Vagina (tissue), 2 donors: ENCODE measurements at regions not wholly inside any gene's neighbourhood (a gene's known extent, or its start where the extent isn't known, plus 50 kb on each side); places are given as distances from the start of the nearest gene placed in this dataset.
"Not testable (repeated sequence)": the region's sequence is repeated elsewhere in the genome, so short reads cannot be mapped to it uniquely, and the experiment has no call there.

Experiments used
- DNase-seq, 2 donors: peaks; one replicate each; pipeline ENCODE4 v3.0.0-alpha.2; 2017; ENCODE audit errors: extremely low spot score in 2 of 2
- H3K27ac ChIP-seq: fragments of 200-600 bp; sonication (generic); one replicate; pipeline ENCODE4 v1.5.1; 2019
- H3K27me3 ChIP-seq: fragments of 200-600 bp; sonication (generic); one replicate; pipeline ENCODE4 v1.5.1; 2019
- H3K36me3 ChIP-seq, 2 donors: fragments of 200-600 bp; sonication (generic); one replicate each; pipeline ENCODE4 v1.5.1; 2017 to 2019
- H3K4me1 ChIP-seq: fragments of 200-600 bp; sonication (generic); one replicate; pipeline ENCODE4 v1.5.1; 2019
- H3K4me3 ChIP-seq, 2 donors: fragments of 200-600 bp; sonication (generic); 1 replicate in 1 of 2; 2 replicates in 1 of 2; pipeline ENCODE4 v1.5.1; 2016 to 2019
- H3K9me3 ChIP-seq: fragments of 200-600 bp; sonication (generic); one replicate; pipeline ENCODE4 v1.5.1; 2019
- POLR2A ChIP-seq, 2 donors: fragments of 450-650 bp; IDR thresholded peaks; one replicate each; pipeline ENCODE4 v1.6.1; 2017; ENCODE audit warnings: antibody characterized with exemption in 2 of 2, mild to moderate bottlenecking in 2 of 2, moderate library complexity in 2 of 2
- POLR2AphosphoS5 ChIP-seq, 2 donors: sonication (generic); formaldehyde crosslinking; IDR thresholded peaks; one replicate each; pipeline ENCODE4 v1.9.0; 2017; ENCODE audit warnings: antibody characterized with exemption in 2 of 2, mild to moderate bottlenecking in 2 of 2, low read depth in 1 of 2; ENCODE audit not compliant: insufficient read depth in 1 of 2
- intact Hi-C: fragments of 100-400 bp; cut with DNase I; formaldehyde crosslinking; loops from one replicate; pipeline ENCODE4 v1.15.1; 2023
- TF ChIP-seq, protein P1 (sequence below), 3 experiments: fragments of 450-650 bp in 2 of 3; fragments of 200-600 bp in 1 of 3; sonication (generic) in 1 of 3; IDR thresholded peaks; one replicate each; pipeline ENCODE4 v1.5.1; 2017 to 2019; ENCODE audit warnings: antibody characterized with exemption in 3 of 3, mild to moderate bottlenecking in 2 of 3, moderate library complexity in 2 of 3

DNA sequence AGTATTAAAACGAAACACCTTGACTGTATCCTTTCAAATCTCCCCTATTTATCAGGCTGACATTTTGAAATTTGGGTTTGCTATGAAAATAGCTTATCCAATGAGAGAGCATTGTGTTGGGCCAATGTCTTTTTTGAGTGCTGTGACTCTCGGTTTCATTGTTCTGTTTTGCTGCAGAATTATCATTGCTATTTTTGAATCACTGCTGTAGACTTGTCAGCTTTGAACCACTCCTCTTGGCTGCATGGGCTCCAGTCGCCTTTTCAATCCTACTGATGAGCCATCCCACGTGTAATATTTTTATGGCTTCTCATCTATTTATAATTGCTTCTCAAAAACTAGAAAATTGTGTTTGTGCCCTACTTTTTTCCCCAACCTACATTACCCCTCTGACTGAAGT, 322.8 kb downstream of the LNPK start:
- no peaks in the 10 kb centered on the region for H3K9me3 ChIP-seq
- H3K27ac ChIP-seq: no peak overlapping the region
- H3K27me3 ChIP-seq: no peaks in the 10 kb centered on the region
- H3K4me3 ChIP-seq: no peak overlapping the region
- no peaks in the 10 kb centered on the region for H3K4me1 ChIP-seq
- intact Hi-C loops: no loop called here
- TF ChIP-seq POLR2AphosphoS5 (IDR thresholded peaks at IDR 0.05; ENCODE audit: insufficient read depth in 1 of 2, low read depth in 1 of 2) (no peak), POLR2A (IDR thresholded peaks at IDR 0.05) (no peak)
- TF ChIP-seq, protein P1, sequence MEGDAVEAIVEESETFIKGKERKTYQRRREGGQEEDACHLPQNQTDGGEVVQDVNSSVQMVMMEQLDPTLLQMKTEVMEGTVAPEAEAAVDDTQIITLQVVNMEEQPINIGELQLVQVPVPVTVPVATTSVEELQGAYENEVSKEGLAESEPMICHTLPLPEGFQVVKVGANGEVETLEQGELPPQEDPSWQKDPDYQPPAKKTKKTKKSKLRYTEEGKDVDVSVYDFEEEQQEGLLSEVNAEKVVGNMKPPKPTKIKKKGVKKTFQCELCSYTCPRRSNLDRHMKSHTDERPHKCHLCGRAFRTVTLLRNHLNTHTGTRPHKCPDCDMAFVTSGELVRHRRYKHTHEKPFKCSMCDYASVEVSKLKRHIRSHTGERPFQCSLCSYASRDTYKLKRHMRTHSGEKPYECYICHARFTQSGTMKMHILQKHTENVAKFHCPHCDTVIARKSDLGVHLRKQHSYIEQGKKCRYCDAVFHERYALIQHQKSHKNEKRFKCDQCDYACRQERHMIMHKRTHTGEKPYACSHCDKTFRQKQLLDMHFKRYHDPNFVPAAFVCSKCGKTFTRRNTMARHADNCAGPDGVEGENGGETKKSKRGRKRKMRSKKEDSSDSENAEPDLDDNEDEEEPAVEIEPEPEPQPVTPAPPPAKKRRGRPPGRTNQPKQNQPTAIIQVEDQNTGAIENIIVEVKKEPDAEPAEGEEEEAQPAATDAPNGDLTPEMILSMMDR (IDR thresholded peaks at IDR 0.05): no peak
- no peaks in the 10 kb centered on the region for H3K36me3 ChIP-seq
- DNase-seq: no peak

DNA sequence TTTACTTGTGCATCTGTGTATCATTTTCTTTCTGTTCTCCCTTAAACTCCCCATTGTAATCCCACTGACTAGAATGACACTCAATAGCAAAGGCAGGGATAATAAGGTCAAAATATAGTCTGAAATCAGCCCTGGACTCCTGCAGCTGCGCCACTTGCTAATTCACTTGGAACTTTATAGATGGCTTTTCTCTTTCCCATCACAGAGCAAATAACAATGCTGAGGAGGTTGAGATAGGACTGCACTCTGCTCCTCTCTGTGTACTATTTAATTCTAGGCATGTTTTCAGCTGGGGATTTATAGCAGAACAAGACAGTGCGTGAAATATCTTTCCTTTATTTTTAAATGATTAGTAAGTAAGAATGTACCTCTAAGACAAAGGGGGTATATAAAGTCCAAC, 324.2 kb downstream of the LNPK start:
- Histone ChIP-seq H3K4me3 (no peak overlapping the region), H3K27ac (no peak overlapping the region), H3K4me1 (no peaks in the 10 kb centered on the region), H3K36me3 (no peaks in the 10 kb centered on the region), H3K27me3 (no peaks in the 10 kb centered on the region), H3K9me3 (no peaks in the 10 kb centered on the region)
- TF ChIP-seq POLR2A (IDR thresholded peaks at IDR 0.05): no peak
- TF ChIP-seq, protein P1 (IDR thresholded peaks at IDR 0.05): no peak
- no peak for TF ChIP-seq POLR2AphosphoS5 (IDR thresholded peaks at IDR 0.05; ENCODE audit: insufficient read depth in 1 of 2, low read depth in 1 of 2)
- DNase-seq: no peak
- intact Hi-C loops: no loop called here

DNA sequence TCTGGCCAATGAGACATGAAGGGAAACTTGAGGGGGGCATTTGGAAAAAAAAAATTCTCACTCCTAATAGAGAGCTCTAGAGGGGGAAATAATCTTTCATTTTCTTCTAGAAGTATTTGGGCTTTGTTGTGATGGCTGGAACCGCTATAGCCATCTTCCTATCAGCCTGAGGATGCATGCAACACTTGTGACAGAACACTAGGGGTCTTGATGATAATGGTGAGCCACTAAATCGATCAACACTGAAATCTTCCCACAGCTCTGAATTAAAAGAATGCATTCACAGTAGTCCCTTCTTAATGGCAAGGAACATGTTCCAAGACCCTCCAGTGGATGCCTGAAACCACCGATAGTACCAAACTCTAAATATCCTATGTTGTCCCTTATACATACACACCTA, 325.3 kb downstream of the LNPK start:
- Histone ChIP-seq H3K4me1 (no peaks in the 10 kb centered on the region), H3K27me3 (no peaks in the 10 kb centered on the region), H3K9me3 (no peaks in the 10 kb centered on the region), H3K27ac (no peak overlapping the region), H3K4me3 (no peak overlapping the region), H3K36me3 (no peaks in the 10 kb centered on the region)
- TF ChIP-seq, protein P1 (IDR thresholded peaks at IDR 0.05): no peak
- no peak for TF ChIP-seq POLR2A (IDR thresholded peaks at IDR 0.05)
- intact Hi-C loops: no loop called here
- no peak for DNase-seq

DNA sequence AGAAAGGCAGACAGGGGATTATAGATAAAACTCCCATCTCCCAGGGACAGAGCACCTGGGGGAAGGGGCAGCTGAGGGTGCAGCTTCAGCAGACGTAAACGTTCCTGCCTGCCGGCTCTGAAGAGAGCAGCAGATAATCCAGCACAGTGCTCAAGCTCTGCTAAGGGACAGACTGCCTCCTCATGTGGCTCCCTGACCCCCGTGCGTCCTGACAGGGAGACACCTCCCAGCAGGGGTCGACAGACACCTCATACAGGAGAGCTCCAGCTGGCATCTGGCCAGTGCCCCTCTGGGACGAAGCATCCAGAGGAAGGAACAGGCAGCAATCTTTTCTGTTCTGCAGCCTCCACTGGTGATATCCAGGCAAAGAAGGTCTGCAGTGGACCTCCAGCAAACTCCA, 333.3 kb downstream of the LNPK start:
- H3K4me3 ChIP-seq, H3K36me3 ChIP-seq, intact Hi-C loops, DNase-seq, H3K27me3 ChIP-seq, H3K4me1 ChIP-seq, H3K9me3 ChIP-seq, H3K27ac ChIP-seq: not testable (repeated sequence)

DNA sequence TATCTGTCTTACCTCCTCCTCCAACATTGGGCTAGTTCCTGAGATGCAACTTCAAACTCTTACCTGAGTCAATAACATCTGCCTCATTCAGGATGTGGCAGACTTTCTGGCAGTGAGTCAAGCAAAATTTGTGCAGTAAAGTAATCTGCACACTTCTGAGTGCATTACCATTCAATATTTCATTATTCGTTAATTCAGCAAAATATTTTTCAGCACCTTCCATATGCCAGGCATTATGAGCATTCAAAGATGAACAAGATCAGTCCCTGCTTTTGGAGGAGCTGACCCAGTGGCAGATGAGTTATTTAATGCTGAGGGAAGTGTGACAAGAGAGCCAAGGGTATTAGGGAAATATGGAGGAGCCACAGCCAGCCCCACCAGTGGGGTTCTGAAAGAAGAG, 339.7 kb downstream of the LNPK start:
- intact Hi-C loops: no loop called here
- TF ChIP-seq POLR2A (IDR thresholded peaks at IDR 0.05): no peak
- TF ChIP-seq, protein P1 (IDR thresholded peaks at IDR 0.05): no peak
- no peak for TF ChIP-seq POLR2AphosphoS5 (IDR thresholded peaks at IDR 0.05; ENCODE audit: insufficient read depth in 1 of 2, low read depth in 1 of 2)
- H3K4me3 ChIP-seq: no peak overlapping the region
- H3K4me1 ChIP-seq: no peaks in the 10 kb centered on the region
- no peak overlapping the region for H3K27ac ChIP-seq
- no peaks in the 10 kb centered on the region for H3K36me3 ChIP-seq
- no peak for DNase-seq
- no peaks in the 10 kb centered on the region for H3K27me3 ChIP-seq
- H3K9me3 ChIP-seq: no peaks in the 10 kb centered on the region

DNA sequence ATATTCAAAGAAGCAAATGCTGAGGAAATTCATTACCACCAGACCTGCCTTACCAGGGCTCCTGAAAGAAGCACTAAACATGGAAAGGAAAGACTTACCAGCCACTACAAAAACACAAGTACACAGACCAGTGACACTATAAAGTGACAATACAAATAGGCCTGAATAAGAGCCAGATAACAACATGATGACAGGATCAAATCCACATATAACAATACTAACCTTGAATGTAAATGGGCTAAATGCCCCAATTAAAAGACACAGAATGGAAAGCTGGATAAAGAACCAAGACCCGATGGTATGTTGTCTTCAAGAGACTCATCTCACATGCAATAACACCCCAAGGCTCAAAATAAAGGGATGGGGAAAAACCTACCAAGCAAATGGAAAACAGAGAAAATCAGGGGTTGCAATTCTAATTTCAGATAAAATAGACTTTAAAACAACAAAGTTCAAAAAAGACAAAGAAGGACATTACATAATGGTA, 353.4 kb downstream of the LNPK start:
- no peak overlapping the region for H3K4me3 ChIP-seq
- H3K9me3 ChIP-seq: no peaks in the 10 kb centered on the region
- H3K36me3 ChIP-seq: no peaks in the 10 kb centered on the region
- no peak for DNase-seq
- TF ChIP-seq, protein P1 (IDR thresholded peaks at IDR 0.05): no peak
- TF ChIP-seq POLR2AphosphoS5 (IDR thresholded peaks at IDR 0.05; ENCODE audit: insufficient read depth in 1 of 2, low read depth in 1 of 2) (no peak), POLR2A (IDR thresholded peaks at IDR 0.05) (no peak)
- H3K4me1 ChIP-seq: no peaks in the 10 kb centered on the region
- intact Hi-C loops: no loop called here
- H3K27ac ChIP-seq: no peak overlapping the region
- H3K27me3 ChIP-seq: no peaks in the 10 kb centered on the region
